Ectodermal cell (in vitro differentiated cells): ENCODE measurements at regions not wholly inside any gene's neighbourhood (a gene's known extent, or its start where the extent isn't known, plus 50 kb on each side); places are given as distances from the start of the nearest gene placed in this dataset.

ENCODE experiments used
- H3K27ac ChIP-seq: 2 replicates; pipeline ENCODE4 v1.7.0; 2013; ENCODE audit warnings: mild to moderate bottlenecking, low read depth, low read length; ENCODE audit not compliant: insufficient read depth, poor library complexity, severe bottlenecking
- H3K27me3 ChIP-seq: 2 replicates; pipeline ENCODE4 v1.7.0; 2013; ENCODE audit warnings: mild to moderate bottlenecking, low read length; ENCODE audit not compliant: insufficient read depth, control insufficient read depth, poor library complexity, severe bottlenecking
- H3K36me3 ChIP-seq: one replicate; pipeline ENCODE4 v1.7.0; 2013; ENCODE audit warnings: low read length; ENCODE audit not compliant: control insufficient read depth, insufficient read depth
- H3K4me1 ChIP-seq: one replicate; pipeline ENCODE4 v1.7.0; 2013; ENCODE audit warnings: low read length; ENCODE audit not compliant: control insufficient read depth, insufficient read depth
- H3K4me3 ChIP-seq: 2 replicates; pipeline ENCODE4 v1.7.0; 2013; ENCODE audit warnings: low read depth, low read length, control low read depth; ENCODE audit not compliant: insufficient read depth
- H3K9me3 ChIP-seq: 2 replicates; pipeline ENCODE4 v1.7.0; 2013; ENCODE audit warnings: mild to moderate bottlenecking, low read length, moderate library complexity; ENCODE audit not compliant: control insufficient read depth
- whole genome bisulfite sequencing, 2 experiments: methylation state at CpG; one replicate each; pipeline ENCODE4 v1.1.7; 2013; ENCODE audit warnings: missing lambda C conversion rate in 2 of 2; 5-methylcytosine and 5-hydroxymethylcytosine counted together

- no peaks in the 10 kb centered on the region for H3K36me3 ChIP-seq
- WGBS, 2 experiments, result 82 to 100% methylated on average over 1 to 2 of the region's 2 CpGs
- H3K27me3 ChIP-seq, result no peaks in the 10 kb centered on the region
- H3K4me3 ChIP-seq, result no peak overlapping the region
- no peaks in the 10 kb centered on the region for H3K9me3 ChIP-seq
- no peak overlapping the region for H3K27ac ChIP-seq
- no peaks in the 10 kb centered on the region for H3K4me1 ChIP-seq
Measured at GRCh38 chr5:51731421-51732029, 348.3 kb downstream of the ISL1 start.

GRCh38 chr5:51732304-51732703, 349.1 kb downstream of the ISL1 start:
- 48 to 55% methylated on average over 2 of the region's 3 CpGs for WGBS, 2 experiments
- Histone ChIP-seq H3K4me1 (no peaks in the 10 kb centered on the region), H3K4me3 (no peak overlapping the region), H3K9me3 (no peaks in the 10 kb centered on the region), H3K27me3 (no peaks in the 10 kb centered on the region), H3K27ac (no peak overlapping the region), H3K36me3 (no peaks in the 10 kb centered on the region)

- Histone ChIP-seq H3K9me3 (no peaks in the 10 kb centered on the region), H3K36me3 (no peaks in the 10 kb centered on the region), H3K4me1 (no peaks in the 10 kb centered on the region), H3K27ac (no peak overlapping the region), H3K27me3 (no peaks in the 10 kb centered on the region), H3K4me3 (no peak overlapping the region)
- 92 to 100% methylated on average over 1 to 3 of the region's 3 CpGs for WGBS, 2 experiments
Measured at GRCh38 chr5:51734677-51735076, 351.4 kb downstream of the ISL1 start.

DNA sequence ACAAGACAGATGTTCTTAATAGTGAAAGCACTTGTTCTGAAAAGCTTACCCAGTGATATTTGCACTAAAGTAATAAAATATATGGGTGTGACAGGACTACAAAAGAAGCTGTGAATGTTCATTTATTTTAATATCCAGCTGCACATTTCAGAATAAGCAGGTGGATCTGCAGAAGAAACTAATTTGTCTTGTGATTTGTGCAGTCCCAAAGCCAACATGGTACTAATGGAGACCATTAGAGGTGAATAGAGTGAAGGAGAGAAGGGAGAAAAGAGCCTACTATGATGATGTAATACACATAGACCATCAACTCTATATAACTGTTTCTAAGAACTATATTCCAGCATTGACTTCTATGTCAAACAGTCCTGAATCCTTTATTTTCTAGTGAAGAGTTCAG, 362.8 kb downstream of the ISL1 start:
- no peaks in the 10 kb centered on the region for H3K27me3 ChIP-seq
- no peak overlapping the region for H3K4me3 ChIP-seq
- no peaks in the 10 kb centered on the region for H3K36me3 ChIP-seq
- H3K4me1 ChIP-seq, result no peaks in the 10 kb centered on the region
- no peaks in the 10 kb centered on the region for H3K9me3 ChIP-seq
- H3K27ac ChIP-seq, result no peak overlapping the region

- Histone ChIP-seq H3K4me3 (no peak overlapping the region), H3K4me1 (no peaks in the 10 kb centered on the region), H3K36me3 (no peaks in the 10 kb centered on the region), H3K9me3 (no peaks in the 10 kb centered on the region), H3K27ac (no peak overlapping the region), H3K27me3 (no peaks in the 10 kb centered on the region)
- WGBS, 2 experiments, result 89 to 100% methylated on average over 1 to 2 of the region's 2 CpGs
Measured at GRCh38 chr5:51748647-51749046, 365.4 kb downstream of the ISL1 start.
